HepG2 (cell line): ENCODE measurements at regions not wholly inside any gene's neighbourhood (a gene's known extent, or its start where the extent isn't known, plus 50 kb on each side); places are given as distances from the start of the nearest gene placed in this dataset.

Experiments
- ATF1 ChIP-seq: IDR thresholded peaks from 2 replicates; pipeline ENCODE4 v1.6.1; 2016; ENCODE audit warnings: mild to moderate bottlenecking, control low read depth
- ATRX ChIP-seq: sonication (generic); formaldehyde crosslinking; IDR thresholded peaks from 2 replicates; pipeline ENCODE4 v1.4.0; 2020; ENCODE audit warnings: missing genetic modification reagents, borderline replicate concordance
- GZF1 ChIP-seq: sonication (generic); formaldehyde crosslinking; IDR thresholded peaks from 2 replicates; pipeline ENCODE4 v1.5.1; 2020; ENCODE audit warnings: mild to moderate bottlenecking, missing genetic modification reagents
- HMGXB3 ChIP-seq: sonication (generic); formaldehyde crosslinking; IDR thresholded peaks from 2 replicates; pipeline ENCODE4 v1.4.0; 2020; ENCODE audit warnings: missing genetic modification reagents, borderline replicate concordance
- HNF4A ChIP-seq: sonication (generic); formaldehyde crosslinking; IDR thresholded peaks from 2 replicates; pipeline ENCODE4 v1.4.0; 2020; ENCODE audit warnings: missing genetic modification reagents
- JUN ChIP-seq: sonication (generic); formaldehyde crosslinking; IDR thresholded peaks from 2 replicates; pipeline ENCODE4 v1.4.0; 2020; ENCODE audit warnings: mild to moderate bottlenecking, missing genetic modification reagents
- KDM1A ChIP-seq: IDR thresholded peaks from 2 replicates; pipeline ENCODE4 v1.6.1; 2016; ENCODE audit warnings: missing compliant biosample characterization
- SNAPC4 ChIP-seq: sonication (generic); formaldehyde crosslinking; IDR thresholded peaks from 2 replicates; pipeline ENCODE4 v1.4.0; 2020; ENCODE audit warnings: mild to moderate bottlenecking, missing genetic modification reagents
- SOX6 ChIP-seq, 2 experiments: fragments of 450-650 bp in 1 of 2; sonication (generic) in 1 of 2; formaldehyde crosslinking in 1 of 2; IDR thresholded peaks; 2 replicates each; pipeline versions ENCODE4 v1.4.0 to v1.6.1; 2017 to 2020; ENCODE audit warnings: antibody characterized with exemption in 1 of 2, mild to moderate bottlenecking in 1 of 2, missing genetic modification reagents in 1 of 2
- USF2 ChIP-seq, 2 experiments: sonication (generic) in 1 of 2; formaldehyde crosslinking in 1 of 2; IDR thresholded peaks; 2 replicates each; pipeline versions ENCODE4 v1.5.1 to v1.6.1; 2011 to 2020; ENCODE audit warnings: borderline replicate concordance in 1 of 2, low read depth in 1 of 2, low read length in 1 of 2, mild to moderate bottlenecking in 1 of 2, missing genetic modification reagents in 1 of 2, moderate library complexity in 1 of 2
- ZNF430 ChIP-seq: sonication (generic); formaldehyde crosslinking; IDR thresholded peaks from 2 replicates; pipeline ENCODE4 v1.9.0; 2021; ENCODE audit warnings: mild to moderate bottlenecking, missing genetic modification reagents
- ZNF513 ChIP-seq: sonication (generic); formaldehyde crosslinking; conservative IDR thresholded peaks from 2 replicates; pipeline ENCODE4 v1.5.0; 2020; ENCODE audit warnings: missing genetic modification reagents
- ZNF557 ChIP-seq: sonication (generic); formaldehyde crosslinking; IDR thresholded peaks from 2 replicates; pipeline ENCODE4 v1.4.0; 2020; ENCODE audit warnings: missing genetic modification reagents
- ZNF775 ChIP-seq: sonication (generic); formaldehyde crosslinking; IDR thresholded peaks from 2 replicates; pipeline ENCODE4 v1.4.0; 2020; ENCODE audit warnings: missing genetic modification reagents, mild to moderate bottlenecking, moderate library complexity, borderline replicate concordance
- ZSCAN12 ChIP-seq: sonication (generic); formaldehyde crosslinking; IDR thresholded peaks from 2 replicates; pipeline ENCODE4 v1.9.0; 2021; ENCODE audit warnings: mild to moderate bottlenecking, missing genetic modification reagents
- ZSCAN21 ChIP-seq: sonication (generic); formaldehyde crosslinking; IDR thresholded peaks from 2 replicates; pipeline ENCODE4 v1.8.0; 2022; ENCODE audit warnings: mild to moderate bottlenecking, missing genetic modification reagents, moderate library complexity, borderline replicate concordance

- TF ChIP-seq HNF4A (CRISPR knock-in tag) (peak; percentile 78), GZF1 (CRISPR knock-in tag) (no peak), SOX6 (IDR thresholded peaks at IDR 0.05) (no peak), SOX6 (CRISPR knock-in tag; IDR thresholded peaks at IDR 0.05) (peak; percentile 40; the same call in 1 of the 2 replicates), ZSCAN21 (CRISPR knock-in tag) (no peak), ATF1 (CRISPR knock-in tag) (no peak), KDM1A (CRISPR knock-in tag) (0 out of 2 replicates have a peak, but pooled peaks have one; percentile 43), ZNF430 (CRISPR knock-in tag) (no peak), ZSCAN12 (CRISPR knock-in tag) (no peak), ZNF557 (CRISPR knock-in tag) (no peak), JUN (CRISPR knock-in tag) (no peak), SNAPC4 (no peak), ATRX (CRISPR knock-in tag) (no peak), ZNF513 (CRISPR knock-in tag) (no peak), ZNF775 (no peak), HMGXB3 (CRISPR knock-in tag) (no peak), USF2 (IDR thresholded peaks at IDR 0.05; ENCODE audit: low read depth, low read length) (no peak), USF2 (CRISPR knock-in tag; IDR thresholded peaks at IDR 0.05; ENCODE audit: borderline replicate concordance) (no peak)
Observed at GRCh38 chr17:31753011-31753410, 106.0 kb downstream of the COPRS start (continued).
